HUES6 (cell line): ENCODE measurements at regions not wholly inside any gene's neighbourhood (a gene's known extent, or its start where the extent isn't known, plus 50 kb on each side); places are given as distances from the start of the nearest gene placed in this dataset.

Source experiments
- H3K27ac ChIP-seq: 2 replicates; pipeline ENCODE4 v1.7.0; 2013; ENCODE audit warnings: low read depth, mild to moderate bottlenecking, low read length, inconsistent platforms
- H3K27me3 ChIP-seq: 2 replicates; pipeline ENCODE4 v1.6.1; 2013; ENCODE audit warnings: low read length; ENCODE audit not compliant: control insufficient read depth, insufficient read depth
- H3K36me3 ChIP-seq: 2 replicates; pipeline ENCODE4 v1.6.1; 2013; ENCODE audit warnings: low read length; ENCODE audit not compliant: control insufficient read depth, insufficient read depth
- H3K4me1 ChIP-seq: 2 replicates; pipeline ENCODE4 v1.6.1; 2013; ENCODE audit warnings: low read length; ENCODE audit not compliant: control insufficient read depth, insufficient read depth
- H3K4me3 ChIP-seq: 2 replicates; pipeline ENCODE4 v1.5.1; 2013; ENCODE audit warnings: low read depth, low read length
- H3K9ac ChIP-seq: one replicate; pipeline ENCODE4 v1.6.1; 2013; ENCODE audit warnings: mild to moderate bottlenecking, low read length
- H3K9me3 ChIP-seq: 2 replicates; pipeline ENCODE4 v1.6.1; 2013; ENCODE audit warnings: low read depth, low read length; ENCODE audit not compliant: control insufficient read depth, insufficient read depth

DNA sequence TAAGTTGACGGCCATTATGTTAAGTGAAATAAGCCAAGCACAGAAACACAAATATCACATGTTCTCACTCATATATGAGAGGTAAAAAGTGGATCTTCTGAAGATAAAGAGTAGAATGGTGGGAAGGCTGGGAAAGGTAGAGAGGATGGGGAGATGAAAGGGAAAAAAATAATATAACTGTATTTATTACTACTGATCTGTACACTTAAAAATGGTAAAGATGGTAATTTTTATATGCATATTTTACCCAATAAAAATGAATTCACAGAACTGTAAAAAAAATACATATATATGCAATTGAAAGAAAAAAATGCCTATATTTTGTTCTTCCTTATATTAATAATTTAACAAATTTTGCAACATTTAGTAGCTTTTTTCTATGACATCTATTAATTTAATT is 694.4 kb upstream of the MARCKS start:
- Histone ChIP-seq H3K27me3 (no peaks in the 10 kb centered on the region), H3K4me3 (no peak overlapping the region), H3K9ac (no peak overlapping the region), H3K9me3 (no peaks in the 10 kb centered on the region), H3K4me1 (no peaks in the 10 kb centered on the region), H3K36me3 (no peaks in the 10 kb centered on the region), H3K27ac (no peak overlapping the region)

GRCh38 chr6:113168057-113168456 is 689.1 kb upstream of the MARCKS start:
- Histone ChIP-seq H3K9ac (no peak overlapping the region), H3K4me1 (no peaks in the 10 kb centered on the region), H3K4me3 (no peak overlapping the region), H3K9me3 (no peaks in the 10 kb centered on the region), H3K27ac (no peak overlapping the region), H3K36me3 (no peaks in the 10 kb centered on the region), H3K27me3 (no peaks in the 10 kb centered on the region)

- Histone ChIP-seq H3K36me3 (no peaks in the 10 kb centered on the region), H3K4me1 (no peaks in the 10 kb centered on the region), H3K27ac (no peak overlapping the region)
Observed at GRCh38 chr6:113169484-113169883, 687.7 kb upstream of the MARCKS start.

GRCh38 chr6:113170454-113170853 is 686.7 kb upstream of the MARCKS start:
- Histone ChIP-seq H3K9me3 (no peaks in the 10 kb centered on the region), H3K9ac (no peak overlapping the region), H3K27ac (no peak overlapping the region), H3K4me3 (no peak overlapping the region), H3K36me3 (no peaks in the 10 kb centered on the region), H3K4me1 (no peaks in the 10 kb centered on the region), H3K27me3 (no peaks in the 10 kb centered on the region)

More at GRCh38 chr6:113169484-113169883, 687.7 kb upstream of the MARCKS start:
- H3K9ac ChIP-seq: no peak overlapping the region
- H3K4me3 ChIP-seq: no peak overlapping the region
- no peaks in the 10 kb centered on the region for H3K9me3 ChIP-seq
- no peaks in the 10 kb centered on the region for H3K27me3 ChIP-seq

DNA sequence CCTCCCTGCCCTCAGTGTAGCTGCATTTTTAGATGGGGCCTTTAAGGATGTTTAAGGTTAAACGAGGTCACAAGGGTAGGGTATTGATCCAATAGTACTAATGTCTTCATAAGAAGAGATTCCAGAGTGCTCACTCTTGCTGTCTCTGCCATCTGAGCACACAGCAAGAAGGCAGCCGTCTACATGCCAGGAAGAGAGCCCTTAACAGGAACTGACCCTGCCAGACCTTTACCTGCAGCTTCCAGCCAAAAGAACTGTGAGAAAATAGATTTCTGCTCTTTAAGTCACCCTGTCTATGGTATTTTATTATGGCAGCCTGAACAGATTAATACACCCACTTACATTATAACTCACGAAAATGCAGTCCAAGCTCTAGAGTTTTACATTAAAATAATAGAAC is 685.3 kb upstream of the MARCKS start:
- Histone ChIP-seq H3K9ac (no peak overlapping the region), H3K9me3 (no peaks in the 10 kb centered on the region), H3K4me3 (no peak overlapping the region), H3K27ac (no peak overlapping the region), H3K27me3 (no peaks in the 10 kb centered on the region), H3K4me1 (no peaks in the 10 kb centered on the region), H3K36me3 (no peaks in the 10 kb centered on the region)

DNA sequence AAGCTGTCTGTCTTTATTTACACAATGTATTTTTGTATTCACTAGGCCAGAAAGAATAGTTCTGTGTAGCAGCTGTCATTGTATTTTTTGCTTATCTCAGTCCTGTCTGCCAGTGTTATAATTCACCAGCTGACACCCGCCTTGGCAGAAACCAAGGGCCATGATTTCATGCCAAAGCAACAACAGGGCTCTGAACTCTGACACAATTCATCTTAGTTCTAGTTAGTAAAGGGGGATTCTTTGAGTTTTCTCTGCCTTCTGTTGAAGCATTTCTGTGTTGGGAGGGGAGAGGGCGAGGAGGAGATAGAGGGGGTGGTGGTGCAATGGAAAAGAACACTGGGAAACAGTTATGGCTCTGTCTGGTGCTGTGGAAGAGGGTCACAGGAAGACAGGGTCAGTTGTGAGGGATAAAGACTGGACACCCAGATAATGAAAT is 684.6 kb upstream of the MARCKS start:
- Histone ChIP-seq H3K9ac (no peak overlapping the region), H3K4me3 (no peak overlapping the region)

DNA sequence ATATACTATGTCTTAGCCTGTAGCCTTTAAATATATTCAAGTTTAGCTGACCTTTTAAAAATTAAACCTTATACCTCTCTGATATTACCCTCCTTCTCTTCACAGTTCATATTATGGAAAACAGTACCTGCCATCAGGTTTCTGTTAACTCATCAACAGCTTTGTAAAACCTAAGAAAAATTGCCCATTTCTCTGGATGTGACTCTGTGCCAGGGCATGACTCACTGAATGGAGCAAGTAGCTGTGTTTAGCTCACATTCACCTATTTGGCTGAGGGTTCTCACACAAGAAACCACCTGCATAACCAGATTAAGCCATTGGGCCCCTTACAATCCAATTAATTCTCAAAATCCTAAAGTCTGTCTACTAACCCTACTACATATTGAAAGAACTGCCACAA is 678.8 kb upstream of the MARCKS start:
- H3K36me3 ChIP-seq: no peaks in the 10 kb centered on the region
- H3K27me3 ChIP-seq: no peaks in the 10 kb centered on the region
- H3K4me3 ChIP-seq: no peak overlapping the region

More for the DNA sequence above, 684.6 kb upstream of the MARCKS start:
- Histone ChIP-seq H3K4me1 (no peaks in the 10 kb centered on the region), H3K9me3 (no peaks in the 10 kb centered on the region), H3K27ac (no peak overlapping the region), H3K36me3 (no peaks in the 10 kb centered on the region), H3K27me3 (no peaks in the 10 kb centered on the region)

GRCh38 chr6:113181164-113181563 is 676.0 kb upstream of the MARCKS start:
- Histone ChIP-seq H3K27ac (no peak overlapping the region), H3K27me3 (no peaks in the 10 kb centered on the region), H3K36me3 (no peaks in the 10 kb centered on the region), H3K9me3 (no peaks in the 10 kb centered on the region), H3K4me1 (no peaks in the 10 kb centered on the region), H3K9ac (no peak overlapping the region), H3K4me3 (no peak overlapping the region)

More for the DNA sequence above, 678.8 kb upstream of the MARCKS start:
- Histone ChIP-seq H3K4me1 (no peaks in the 10 kb centered on the region), H3K27ac (no peak overlapping the region), H3K9ac (no peak overlapping the region), H3K9me3 (no peaks in the 10 kb centered on the region)

- H3K4me3 ChIP-seq: no peak overlapping the region
- no peaks in the 10 kb centered on the region for H3K36me3 ChIP-seq
- H3K9me3 ChIP-seq: no peaks in the 10 kb centered on the region
- H3K9ac ChIP-seq: no peak overlapping the region
- no peaks in the 10 kb centered on the region for H3K4me1 ChIP-seq
- no peaks in the 10 kb centered on the region for H3K27me3 ChIP-seq
- H3K27ac ChIP-seq: no peak overlapping the region
Observed at GRCh38 chr6:113182370-113183141, 674.6 kb upstream of the MARCKS start.

DNA sequence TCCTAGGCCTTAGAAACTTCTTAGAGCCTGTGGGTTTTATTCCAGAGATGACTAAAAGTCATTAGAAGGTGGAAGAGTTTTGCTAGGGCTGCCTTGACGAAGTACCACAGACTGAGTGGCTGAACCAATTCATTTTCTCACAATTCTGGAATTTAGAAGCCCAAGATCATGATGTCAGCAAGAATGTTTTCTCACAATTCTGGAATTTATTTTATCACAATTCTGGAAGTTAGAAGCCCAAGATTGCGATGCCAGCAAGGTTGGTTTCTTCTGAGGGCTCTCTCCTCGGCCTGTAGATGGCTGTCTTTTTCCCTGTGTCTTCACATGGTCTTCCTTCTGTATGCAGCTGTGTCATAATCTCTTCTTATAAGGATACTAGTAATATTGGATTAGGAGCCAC is 672.9 kb upstream of the MARCKS start:
- Histone ChIP-seq H3K9ac (no peak overlapping the region), H3K27ac (no peak overlapping the region), H3K36me3 (no peaks in the 10 kb centered on the region), H3K4me1 (no peaks in the 10 kb centered on the region), H3K9me3 (no peaks in the 10 kb centered on the region), H3K4me3 (no peak overlapping the region), H3K27me3 (no peaks in the 10 kb centered on the region)

- Histone ChIP-seq H3K9ac (no peak overlapping the region), H3K4me1 (no peaks in the 10 kb centered on the region), H3K4me3 (no peak overlapping the region), H3K9me3 (no peaks in the 10 kb centered on the region), H3K27me3 (no peaks in the 10 kb centered on the region), H3K27ac (no peak overlapping the region), H3K36me3 (no peaks in the 10 kb centered on the region)
Observed at GRCh38 chr6:113184736-113185135, 672.4 kb upstream of the MARCKS start.
